ENCODE measurements at regions not wholly inside any gene's neighbourhood (a gene's known extent, or its start where the extent isn't known, plus 50 kb on each side); places are given as distances from the start of the nearest gene placed in this dataset.

- no peak overlapping the region for H3K4me3 Mint-ChIP-seq (ENCODE audit: unreplicated experiment)
- intact Hi-C loops (cut with micrococcal nuclease) = no loop called here
- CTCF ChIA-PET = no interaction called here
- H3K9me3 Mint-ChIP-seq (ENCODE audit: unreplicated experiment) = peaks cover 26% of the 10 kb centered on the region
- no peak overlapping the region for H3K27ac Mint-ChIP-seq (ENCODE audit: low read depth, unreplicated experiment)
- no peaks in the 10 kb centered on the region for H3K36me3 Mint-ChIP-seq (ENCODE audit: insufficient read depth, unreplicated experiment)
- TF ChIP-seq, protein P1, sequence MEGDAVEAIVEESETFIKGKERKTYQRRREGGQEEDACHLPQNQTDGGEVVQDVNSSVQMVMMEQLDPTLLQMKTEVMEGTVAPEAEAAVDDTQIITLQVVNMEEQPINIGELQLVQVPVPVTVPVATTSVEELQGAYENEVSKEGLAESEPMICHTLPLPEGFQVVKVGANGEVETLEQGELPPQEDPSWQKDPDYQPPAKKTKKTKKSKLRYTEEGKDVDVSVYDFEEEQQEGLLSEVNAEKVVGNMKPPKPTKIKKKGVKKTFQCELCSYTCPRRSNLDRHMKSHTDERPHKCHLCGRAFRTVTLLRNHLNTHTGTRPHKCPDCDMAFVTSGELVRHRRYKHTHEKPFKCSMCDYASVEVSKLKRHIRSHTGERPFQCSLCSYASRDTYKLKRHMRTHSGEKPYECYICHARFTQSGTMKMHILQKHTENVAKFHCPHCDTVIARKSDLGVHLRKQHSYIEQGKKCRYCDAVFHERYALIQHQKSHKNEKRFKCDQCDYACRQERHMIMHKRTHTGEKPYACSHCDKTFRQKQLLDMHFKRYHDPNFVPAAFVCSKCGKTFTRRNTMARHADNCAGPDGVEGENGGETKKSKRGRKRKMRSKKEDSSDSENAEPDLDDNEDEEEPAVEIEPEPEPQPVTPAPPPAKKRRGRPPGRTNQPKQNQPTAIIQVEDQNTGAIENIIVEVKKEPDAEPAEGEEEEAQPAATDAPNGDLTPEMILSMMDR (IDR thresholded peaks at IDR 0.05; ENCODE audit: unreplicated experiment) = no peak
- no TSS peak for BruUV-seq (replicated peaks)
- no peaks in the 10 kb centered on the region for H3K27me3 Mint-ChIP-seq (ENCODE audit: insufficient read depth, unreplicated experiment)
- POLR2A ChIA-PET = no interaction called here
- no peaks in the 10 kb centered on the region for H3K4me1 Mint-ChIP-seq (ENCODE audit: insufficient read depth, unreplicated experiment)
- no peak for DNase-seq (ENCODE audit: unreplicated experiment)
These were observed 900.1 kb downstream of the PCDH17 start for GRCh38 chr13:58531614-58532013.

DNA sequence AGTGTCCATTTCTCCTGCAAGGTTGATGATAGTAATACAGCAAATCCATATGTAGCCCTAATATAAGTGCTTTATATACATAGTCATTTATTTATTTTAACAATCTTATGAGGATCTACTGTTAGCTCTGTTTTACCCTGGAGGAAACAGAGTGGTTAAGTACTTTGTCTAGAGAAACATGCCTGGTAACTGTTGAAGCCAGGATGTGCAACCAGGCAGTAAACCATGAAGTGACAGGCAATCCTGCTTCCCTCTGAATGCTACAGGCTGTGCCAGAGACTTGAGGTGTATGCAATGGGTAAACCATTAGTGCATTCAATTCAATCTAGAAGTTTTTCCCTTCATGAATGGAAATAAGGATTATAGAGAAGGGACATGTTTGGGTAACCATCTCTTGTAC lies 911.0 kb downstream of the PCDH17 start:
- Mint-ChIP-seq H3K4me1 (ENCODE audit: insufficient read depth, unreplicated experiment) (no peaks in the 10 kb centered on the region), H3K27ac (ENCODE audit: low read depth, unreplicated experiment) (no peak overlapping the region), H3K9me3 (ENCODE audit: unreplicated experiment) (peaks cover 26% of the 10 kb centered on the region), H3K36me3 (ENCODE audit: insufficient read depth, unreplicated experiment) (no peaks in the 10 kb centered on the region), H3K4me3 (ENCODE audit: unreplicated experiment) (no peak overlapping the region), H3K27me3 (ENCODE audit: insufficient read depth, unreplicated experiment) (no peaks in the 10 kb centered on the region)
- ChIA-PET CTCF (no interaction called here), POLR2A (no interaction called here)
- no peak for DNase-seq (ENCODE audit: unreplicated experiment)
- TF ChIP-seq, protein P1 (IDR thresholded peaks at IDR 0.05; ENCODE audit: unreplicated experiment) = no peak
- BruUV-seq (replicated peaks) = no TSS peak
- intact Hi-C loops (cut with micrococcal nuclease) = no loop called here

- DNase-seq (ENCODE audit: unreplicated experiment) = no peak
- Mint-ChIP-seq H3K4me3 (ENCODE audit: unreplicated experiment) (no peak overlapping the region), H3K9me3 (ENCODE audit: unreplicated experiment) (no peaks in the 10 kb centered on the region), H3K4me1 (ENCODE audit: insufficient read depth, unreplicated experiment) (no peaks in the 10 kb centered on the region), H3K27me3 (ENCODE audit: insufficient read depth, unreplicated experiment) (no peaks in the 10 kb centered on the region), H3K36me3 (ENCODE audit: insufficient read depth, unreplicated experiment) (no peaks in the 10 kb centered on the region), H3K27ac (ENCODE audit: low read depth, unreplicated experiment) (no peak overlapping the region)
- BruUV-seq (replicated peaks) = no TSS peak
- TF ChIP-seq, protein P1 (IDR thresholded peaks at IDR 0.05; ENCODE audit: unreplicated experiment) = no peak
- intact Hi-C loops (cut with micrococcal nuclease) = no loop called here
- ChIA-PET CTCF (no interaction called here), POLR2A (no interaction called here)
These were observed 915.9 kb downstream of the PCDH17 start for GRCh38 chr13:58547419-58547818.

- Mint-ChIP-seq H3K27ac (ENCODE audit: low read depth, unreplicated experiment) (no peak overlapping the region), H3K4me3 (ENCODE audit: unreplicated experiment) (no peak overlapping the region), H3K27me3 (ENCODE audit: insufficient read depth, unreplicated experiment) (no peaks in the 10 kb centered on the region), H3K36me3 (ENCODE audit: insufficient read depth, unreplicated experiment) (no peaks in the 10 kb centered on the region), H3K9me3 (ENCODE audit: unreplicated experiment) (peaks cover 36% of the 10 kb centered on the region), H3K4me1 (ENCODE audit: insufficient read depth, unreplicated experiment) (no peaks in the 10 kb centered on the region)
- DNase-seq (ENCODE audit: unreplicated experiment) = no peak
- intact Hi-C loops (cut with micrococcal nuclease) = no loop called here
- TF ChIP-seq, protein P1 (IDR thresholded peaks at IDR 0.05; ENCODE audit: unreplicated experiment) = no peak
- ChIA-PET POLR2A (no interaction called here), CTCF (no interaction called here)
- no TSS peak for BruUV-seq (replicated peaks)
These were observed 934.6 kb downstream of the PCDH17 start for GRCh38 chr13:58566176-58566575.
